HG03139 (cell line): ENCODE measurements at regions not wholly inside any gene's neighbourhood (a gene's known extent, or its start where the extent isn't known, plus 50 kb on each side); places are given as distances from the start of the nearest gene placed in this dataset.

Source experiments
- ATAC-seq: cut with Tn5 transposase; IDR thresholded peaks from one replicate; pipeline ENCODE4 v1.9.1; 2021; ENCODE audit not compliant: unreplicated experiment

GRCh38 chr18:28823506-28824182 is 646.7 kb upstream of the CDH2 start:
- ATAC-seq, result no peak

- no peak for ATAC-seq
Observed at GRCh38 chr18:28820353-28820752, 643.4 kb upstream of the CDH2 start.

GRCh38 chr18:28816155-28816554 is 639.2 kb upstream of the CDH2 start:
- no peak for ATAC-seq

- no peak for ATAC-seq
Observed at GRCh38 chr18:28814365-28814764, 637.4 kb upstream of the CDH2 start.

GRCh38 chr18:28808373-28808772 is 631.4 kb upstream of the CDH2 start:
- no peak for ATAC-seq

GRCh38 chr18:28805491-28805890 is 628.6 kb upstream of the CDH2 start:
- no peak for ATAC-seq

GRCh38 chr18:28804512-28805202 is 627.7 kb upstream of the CDH2 start:
- ATAC-seq, result no peak

- ATAC-seq, result no peak
Observed at GRCh38 chr18:28802546-28802945, 625.6 kb upstream of the CDH2 start.

- ATAC-seq, result no peak
Observed at GRCh38 chr18:28801876-28802275, 624.9 kb upstream of the CDH2 start.

- no peak for ATAC-seq
Observed at GRCh38 chr18:28794459-28795245, 617.7 kb upstream of the CDH2 start.

- no peak for ATAC-seq
Observed at GRCh38 chr18:28793901-28794300, 617.0 kb upstream of the CDH2 start.

- ATAC-seq, result no peak
Observed at GRCh38 chr18:28792404-28793086, 615.6 kb upstream of the CDH2 start.

- ATAC-seq, result no peak
Observed at GRCh38 chr18:28791101-28791500, 614.2 kb upstream of the CDH2 start.

- no peak for ATAC-seq
Observed at GRCh38 chr18:28789502-28789901, 612.6 kb upstream of the CDH2 start.

- no peak for ATAC-seq
Observed at GRCh38 chr18:28786926-28787325, 610.0 kb upstream of the CDH2 start.

- ATAC-seq, result no peak
Observed at GRCh38 chr18:28781616-28782362, 604.9 kb upstream of the CDH2 start.

GRCh38 chr18:28778706-28779105 is 601.8 kb upstream of the CDH2 start:
- ATAC-seq, result no peak

GRCh38 chr18:28777756-28778155 is 600.8 kb upstream of the CDH2 start:
- no peak for ATAC-seq

- no peak for ATAC-seq
Observed at GRCh38 chr18:28771849-28772248, 594.9 kb upstream of the CDH2 start.
